Uterus (tissue), 2 donors: ENCODE measurements at regions not wholly inside any gene's neighbourhood (a gene's known extent, or its start where the extent isn't known, plus 50 kb on each side); places are given as distances from the start of the nearest gene placed in this dataset.

Source experiments
- POLR2A ChIP-seq, 2 donors: fragments of 450-650 bp; IDR thresholded peaks; one replicate each; pipeline ENCODE4 v1.6.1; 2016; ENCODE audit warnings: antibody characterized with exemption in 2 of 2, mild to moderate bottlenecking in 1 of 2, moderate library complexity in 1 of 2
- TF ChIP-seq, protein P1 (sequence below), 4 experiments: fragments of 200-600 bp in 2 of 4; fragments of 450-650 bp in 2 of 4; sonication (generic) in 2 of 4; IDR thresholded peaks; one replicate each; pipeline ENCODE4 v1.5.1; 2016 to 2019; ENCODE audit warnings: antibody characterized with exemption in 4 of 4, mild to moderate bottlenecking in 2 of 4, moderate library complexity in 1 of 4

DNA sequence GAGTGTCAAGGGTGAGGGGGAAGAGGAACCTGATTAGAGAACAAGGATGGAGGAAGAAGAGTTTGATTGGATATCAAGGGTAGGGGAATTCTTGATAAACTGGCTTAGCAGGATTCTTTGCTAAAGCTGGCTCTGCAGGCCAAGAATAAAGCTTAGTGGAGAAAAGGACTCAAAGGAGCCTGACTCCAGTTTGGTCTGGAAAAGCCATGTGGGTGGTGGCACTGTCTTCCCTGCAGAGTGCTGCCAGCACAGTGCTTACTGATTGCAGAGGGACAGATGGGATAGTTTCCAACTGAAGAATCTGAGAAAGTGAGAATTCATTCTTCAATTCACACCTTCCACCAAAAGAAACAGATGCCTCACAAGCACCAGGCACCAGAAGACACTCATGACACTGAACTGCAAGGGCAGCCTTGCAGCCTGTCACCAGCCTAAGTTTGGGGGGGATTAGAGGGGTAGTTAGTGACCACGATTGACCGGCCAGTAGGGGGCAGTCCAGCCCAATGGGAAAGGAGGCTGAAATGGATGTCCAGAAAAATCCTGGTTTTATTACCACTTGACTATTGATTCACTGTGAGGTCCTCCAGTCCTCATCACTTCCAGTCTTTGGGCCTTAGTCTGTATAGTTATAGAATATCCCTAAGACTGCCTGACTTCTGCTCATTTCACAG is 334.5 kb downstream of the SMAD2 start:
- TF ChIP-seq, protein P1, sequence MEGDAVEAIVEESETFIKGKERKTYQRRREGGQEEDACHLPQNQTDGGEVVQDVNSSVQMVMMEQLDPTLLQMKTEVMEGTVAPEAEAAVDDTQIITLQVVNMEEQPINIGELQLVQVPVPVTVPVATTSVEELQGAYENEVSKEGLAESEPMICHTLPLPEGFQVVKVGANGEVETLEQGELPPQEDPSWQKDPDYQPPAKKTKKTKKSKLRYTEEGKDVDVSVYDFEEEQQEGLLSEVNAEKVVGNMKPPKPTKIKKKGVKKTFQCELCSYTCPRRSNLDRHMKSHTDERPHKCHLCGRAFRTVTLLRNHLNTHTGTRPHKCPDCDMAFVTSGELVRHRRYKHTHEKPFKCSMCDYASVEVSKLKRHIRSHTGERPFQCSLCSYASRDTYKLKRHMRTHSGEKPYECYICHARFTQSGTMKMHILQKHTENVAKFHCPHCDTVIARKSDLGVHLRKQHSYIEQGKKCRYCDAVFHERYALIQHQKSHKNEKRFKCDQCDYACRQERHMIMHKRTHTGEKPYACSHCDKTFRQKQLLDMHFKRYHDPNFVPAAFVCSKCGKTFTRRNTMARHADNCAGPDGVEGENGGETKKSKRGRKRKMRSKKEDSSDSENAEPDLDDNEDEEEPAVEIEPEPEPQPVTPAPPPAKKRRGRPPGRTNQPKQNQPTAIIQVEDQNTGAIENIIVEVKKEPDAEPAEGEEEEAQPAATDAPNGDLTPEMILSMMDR (IDR thresholded peaks at IDR 0.05), result no peak
- TF ChIP-seq POLR2A (IDR thresholded peaks at IDR 0.05), result no peak
